ENCODE measurements at regions not wholly inside any gene's neighbourhood (a gene's known extent, or its start where the extent isn't known, plus 50 kb on each side); places are given as distances from the start of the nearest gene placed in this dataset.

- no peak for DNase-seq (ENCODE audit: low read depth)
- no peak overlapping the region for H3K4me3 ChIP-seq (ENCODE audit: low read depth, low read length)
- TF ChIP-seq, protein P1, sequence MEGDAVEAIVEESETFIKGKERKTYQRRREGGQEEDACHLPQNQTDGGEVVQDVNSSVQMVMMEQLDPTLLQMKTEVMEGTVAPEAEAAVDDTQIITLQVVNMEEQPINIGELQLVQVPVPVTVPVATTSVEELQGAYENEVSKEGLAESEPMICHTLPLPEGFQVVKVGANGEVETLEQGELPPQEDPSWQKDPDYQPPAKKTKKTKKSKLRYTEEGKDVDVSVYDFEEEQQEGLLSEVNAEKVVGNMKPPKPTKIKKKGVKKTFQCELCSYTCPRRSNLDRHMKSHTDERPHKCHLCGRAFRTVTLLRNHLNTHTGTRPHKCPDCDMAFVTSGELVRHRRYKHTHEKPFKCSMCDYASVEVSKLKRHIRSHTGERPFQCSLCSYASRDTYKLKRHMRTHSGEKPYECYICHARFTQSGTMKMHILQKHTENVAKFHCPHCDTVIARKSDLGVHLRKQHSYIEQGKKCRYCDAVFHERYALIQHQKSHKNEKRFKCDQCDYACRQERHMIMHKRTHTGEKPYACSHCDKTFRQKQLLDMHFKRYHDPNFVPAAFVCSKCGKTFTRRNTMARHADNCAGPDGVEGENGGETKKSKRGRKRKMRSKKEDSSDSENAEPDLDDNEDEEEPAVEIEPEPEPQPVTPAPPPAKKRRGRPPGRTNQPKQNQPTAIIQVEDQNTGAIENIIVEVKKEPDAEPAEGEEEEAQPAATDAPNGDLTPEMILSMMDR (IDR thresholded peaks at IDR 0.05; ENCODE audit: control insufficient read depth, extremely low read depth, insufficient read depth): no peak
Observed at GRCh38 chr16:58962811-58963210, 228.7 kb upstream of the GOT2 start.

DNA sequence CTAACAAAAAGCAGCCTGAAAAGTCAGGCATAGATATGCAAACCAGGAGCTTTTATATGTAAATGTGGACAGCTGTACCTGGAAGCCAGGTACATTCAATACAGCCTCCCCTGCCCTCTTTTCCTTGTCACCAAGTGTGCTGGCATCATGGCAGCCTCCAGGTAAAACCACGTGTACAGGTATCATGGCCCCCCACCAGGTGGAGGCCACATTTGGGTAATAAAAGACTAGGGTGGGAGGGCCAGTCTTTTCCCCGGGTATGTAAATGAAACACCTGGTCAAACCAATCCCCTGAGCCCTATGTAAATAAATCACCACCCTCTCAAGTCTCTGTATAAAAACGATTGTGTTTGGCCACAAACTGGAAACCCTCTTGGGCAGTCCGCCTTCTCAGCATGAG lies 226.4 kb upstream of the GOT2 start:
- DNase-seq (ENCODE audit: low read depth): no peak
- no peak overlapping the region for H3K4me3 ChIP-seq (ENCODE audit: low read depth, low read length)
- TF ChIP-seq, protein P1 (IDR thresholded peaks at IDR 0.05; ENCODE audit: control insufficient read depth, extremely low read depth, insufficient read depth): no peak

DNA sequence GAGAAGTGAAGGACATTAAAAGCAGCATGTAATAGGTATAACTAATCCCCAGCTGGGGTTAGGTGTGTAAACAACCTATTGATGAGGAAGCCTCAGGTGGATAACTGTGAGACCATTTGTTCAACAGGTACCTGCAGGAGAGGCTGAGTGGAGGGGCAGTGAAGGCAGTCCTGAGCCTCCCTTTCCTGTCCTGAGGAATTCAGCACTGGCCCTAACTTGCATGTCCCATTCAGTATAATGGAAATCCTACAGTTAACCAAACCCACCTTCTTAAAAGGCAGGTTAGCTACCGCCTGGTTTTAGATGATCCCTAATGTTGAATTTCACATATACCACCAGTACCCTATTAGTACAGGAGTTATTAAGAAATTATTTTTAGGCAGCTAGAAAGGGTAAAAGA lies 225.9 kb upstream of the GOT2 start:
- TF ChIP-seq, protein P1 (IDR thresholded peaks at IDR 0.05; ENCODE audit: control insufficient read depth, extremely low read depth, insufficient read depth): no peak
- no peak overlapping the region for H3K4me3 ChIP-seq (ENCODE audit: low read depth, low read length)
- no peak for DNase-seq (ENCODE audit: low read depth)

DNA sequence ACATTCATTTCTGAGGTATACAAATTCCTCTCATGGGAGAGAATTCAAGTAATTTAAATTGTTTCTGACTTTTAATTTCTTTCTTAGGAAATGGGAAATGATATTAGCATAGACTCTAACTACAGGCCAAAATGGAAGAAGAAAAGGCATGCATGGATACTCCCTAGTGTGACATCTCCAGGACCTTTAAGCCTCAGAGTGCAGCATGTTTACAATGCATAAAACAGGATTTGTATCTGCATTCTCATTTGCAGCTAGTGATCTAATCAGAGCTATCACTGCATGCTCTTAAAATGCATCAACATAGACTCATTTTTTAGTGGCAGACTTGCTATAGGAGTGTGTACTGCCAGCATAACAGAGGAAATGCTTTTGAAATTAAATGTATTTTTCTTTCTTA lies 224.6 kb upstream of the GOT2 start:
- H3K4me3 ChIP-seq (ENCODE audit: low read depth, low read length): no peak overlapping the region
- DNase-seq (ENCODE audit: low read depth): no peak
- TF ChIP-seq, protein P1 (IDR thresholded peaks at IDR 0.05; ENCODE audit: control insufficient read depth, extremely low read depth, insufficient read depth): no peak

DNA sequence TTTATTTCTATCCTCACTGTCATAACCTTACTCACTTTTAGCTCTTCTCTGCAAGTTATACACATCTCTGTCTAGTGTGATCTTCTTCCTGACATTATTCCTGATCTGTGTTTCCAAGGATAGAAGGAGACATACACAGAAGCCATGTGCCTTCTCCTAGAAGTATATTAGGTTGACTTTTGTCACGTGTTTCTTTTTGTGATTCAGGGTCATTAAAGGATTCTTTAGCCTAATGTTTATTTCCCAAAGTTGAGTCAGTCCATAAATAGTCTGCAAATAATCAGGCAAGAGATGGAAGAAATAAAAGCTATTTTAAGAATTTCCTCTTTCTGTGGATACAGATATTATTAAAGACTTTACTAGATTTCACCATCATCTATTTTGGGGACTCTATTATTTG lies 214.1 kb upstream of the GOT2 start:
- TF ChIP-seq, protein P1 (IDR thresholded peaks at IDR 0.05; ENCODE audit: control insufficient read depth, extremely low read depth, insufficient read depth): no peak
- H3K4me3 ChIP-seq (ENCODE audit: low read depth, low read length): no peak overlapping the region
- DNase-seq (ENCODE audit: low read depth): no peak

- TF ChIP-seq, protein P1 (IDR thresholded peaks at IDR 0.05; ENCODE audit: control insufficient read depth, extremely low read depth, insufficient read depth): no peak
- DNase-seq (ENCODE audit: low read depth): no peak
- H3K4me3 ChIP-seq (ENCODE audit: low read depth, low read length): no peak overlapping the region
Observed at GRCh38 chr16:58940609-58941008, 206.5 kb upstream of the GOT2 start.

DNA sequence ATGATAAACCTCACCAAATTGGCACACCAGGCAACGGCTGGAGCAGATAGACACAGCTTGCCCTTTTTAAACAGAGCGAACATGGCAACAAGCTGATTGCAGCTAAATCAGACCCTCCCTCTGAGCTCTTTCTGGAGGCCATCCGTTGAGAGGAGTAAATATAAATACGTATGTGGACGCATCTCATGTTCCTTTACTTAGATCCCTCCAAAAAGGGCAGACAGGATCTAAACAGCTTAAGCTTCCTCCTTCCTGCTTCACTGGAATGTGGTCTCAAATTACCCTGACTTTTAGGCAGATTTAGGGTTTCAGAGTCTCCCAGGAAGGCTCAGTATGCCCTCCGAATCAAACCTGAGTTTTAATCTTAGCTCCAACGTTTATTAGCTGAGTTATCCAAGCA lies 204.7 kb upstream of the GOT2 start:
- no peak overlapping the region for H3K4me3 ChIP-seq (ENCODE audit: low read depth, low read length)
- TF ChIP-seq, protein P1 (IDR thresholded peaks at IDR 0.05; ENCODE audit: control insufficient read depth, extremely low read depth, insufficient read depth): no peak
- DNase-seq (ENCODE audit: low read depth): no peak

Measured in LNCaP clone FGC (cell line).